HCT116 (cell line): ENCODE measurements at regions not wholly inside any gene's neighbourhood (a gene's known extent, or its start where the extent isn't known, plus 50 kb on each side); places are given as distances from the start of the nearest gene placed in this dataset.

Experiments
- ATF3 ChIP-seq: IDR thresholded peaks from 2 replicates; pipeline ENCODE4 v1.6.1; 2012
- CTCF ChIP-seq, 3 experiments: fragments of 200-600 bp in 1 of 3; sonication (generic) in 1 of 3; IDR thresholded peaks in 2 of 3; conservative IDR thresholded peaks in 1 of 3; 2 replicates each; pipeline ENCODE4 v1.5.1; 2012 to 2017; ENCODE audit warnings: low read depth in 2 of 3, low read length in 2 of 3, antibody characterized with exemption in 1 of 3, borderline replicate concordance in 1 of 3, control low read depth in 1 of 3, mild to moderate bottlenecking in 1 of 3, mixed read lengths in 1 of 3, mixed run types in 1 of 3, moderate library complexity in 1 of 3; ENCODE audit not compliant: insufficient read depth in 1 of 3
- ELF1 ChIP-seq: IDR thresholded peaks from 2 replicates; pipeline ENCODE4 v1.6.1; 2012; ENCODE audit warnings: low read depth, borderline replicate concordance
- EZH2 ChIP-seq: fragments of 200-600 bp; sonication (generic); IDR thresholded peaks from 2 replicates; pipeline ENCODE4 v1.6.1; 2017; ENCODE audit warnings: antibody characterized with exemption, mixed run types
- FOSL1 ChIP-seq: IDR thresholded peaks from 2 replicates; pipeline ENCODE4 v1.6.1; 2012; ENCODE audit warnings: low read depth
- JUND ChIP-seq: IDR thresholded peaks from 2 replicates; pipeline ENCODE4 v1.6.1; 2012
- MAX ChIP-seq: IDR thresholded peaks from 2 replicates; pipeline ENCODE4 v1.6.1; 2012
- POLR2A ChIP-seq: IDR thresholded peaks from 2 replicates; pipeline ENCODE4 v1.7.0; 2011; ENCODE audit warnings: borderline replicate concordance; ENCODE audit not compliant: insufficient read depth, insufficient read length; ENCODE audit errors: extremely low read depth
- POLR2AphosphoS5 ChIP-seq: IDR thresholded peaks from 2 replicates; pipeline ENCODE4 v1.6.1; 2011; ENCODE audit warnings: mild to moderate bottlenecking, low read depth, low read length, moderate library complexity
- RAD21 ChIP-seq: IDR thresholded peaks from 2 replicates; pipeline ENCODE4 v1.6.1; 2012; ENCODE audit warnings: low read depth, mild to moderate bottlenecking
- REST ChIP-seq: IDR thresholded peaks from 2 replicates; pipeline ENCODE4 v1.6.1; 2012; ENCODE audit warnings: low read depth
- SP1 ChIP-seq: IDR thresholded peaks from 2 replicates; pipeline ENCODE4 v1.6.1; 2012; ENCODE audit warnings: low read depth
- TCF7L2 ChIP-seq: IDR thresholded peaks from 2 replicates; pipeline ENCODE4 v1.7.0; 2011; ENCODE audit warnings: borderline replicate concordance, inconsistent platforms; ENCODE audit not compliant: insufficient read depth, insufficient read length; ENCODE audit errors: extremely low read depth
- TF ChIP-seq, protein P1 (sequence below): IDR thresholded peaks from 2 replicates; pipeline ENCODE4 v1.6.1; 2011; ENCODE audit warnings: mild to moderate bottlenecking, low read length, moderate library complexity; ENCODE audit not compliant: insufficient replicate concordance; ENCODE audit errors: extremely low read depth

GRCh38 chr2:220036431-220036830, 409.0 kb downstream of the SLC4A3 start:
- no peak for TF ChIP-seq CTCF (IDR thresholded peaks at IDR 0.05 in 2 of 3, conservative IDR thresholded peaks at IDR 0.05 in 1 of 3; ENCODE audit: borderline replicate concordance in 1 of 3, insufficient read depth in 1 of 3, low read depth in 2 of 3, low read length in 2 of 3)
- no peak for TF ChIP-seq EZH2
- no peak for TF ChIP-seq POLR2A
- no peak for TF ChIP-seq REST
- TF ChIP-seq, protein P1, sequence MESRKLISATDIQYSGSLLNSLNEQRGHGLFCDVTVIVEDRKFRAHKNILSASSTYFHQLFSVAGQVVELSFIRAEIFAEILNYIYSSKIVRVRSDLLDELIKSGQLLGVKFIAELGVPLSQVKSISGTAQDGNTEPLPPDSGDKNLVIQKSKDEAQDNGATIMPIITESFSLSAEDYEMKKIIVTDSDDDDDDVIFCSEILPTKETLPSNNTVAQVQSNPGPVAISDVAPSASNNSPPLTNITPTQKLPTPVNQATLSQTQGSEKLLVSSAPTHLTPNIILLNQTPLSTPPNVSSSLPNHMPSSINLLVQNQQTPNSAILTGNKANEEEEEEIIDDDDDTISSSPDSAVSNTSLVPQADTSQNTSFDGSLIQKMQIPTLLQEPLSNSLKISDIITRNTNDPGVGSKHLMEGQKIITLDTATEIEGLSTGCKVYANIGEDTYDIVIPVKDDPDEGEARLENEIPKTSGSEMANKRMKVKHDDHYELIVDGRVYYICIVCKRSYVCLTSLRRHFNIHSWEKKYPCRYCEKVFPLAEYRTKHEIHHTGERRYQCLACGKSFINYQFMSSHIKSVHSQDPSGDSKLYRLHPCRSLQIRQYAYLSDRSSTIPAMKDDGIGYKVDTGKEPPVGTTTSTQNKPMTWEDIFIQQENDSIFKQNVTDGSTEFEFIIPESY: no peak
- TF ChIP-seq MAX: no peak
- no peak for TF ChIP-seq SP1
- no peak for TF ChIP-seq TCF7L2
- TF ChIP-seq ELF1: no peak
- no peak for TF ChIP-seq FOSL1
- TF ChIP-seq RAD21: no peak
- TF ChIP-seq ATF3: no peak
- no peak for TF ChIP-seq JUND
- no peak for TF ChIP-seq POLR2AphosphoS5
